Dermis blood vessel endothelial cell (primary cell): ENCODE measurements at regions not wholly inside any gene's neighbourhood (a gene's known extent, or its start where the extent isn't known, plus 50 kb on each side); places are given as distances from the start of the nearest gene placed in this dataset.

Experiments used
- DNase-seq: peaks from one replicate; pipeline ENCODE4 v3.0.0; 2010

- peak; percentile 88 for DNase-seq
Observed at GRCh38 chr2:234550511-234551107, 53.7 kb upstream of the ARL4C start.

GRCh38 chr2:234550056-234550455, 53.2 kb upstream of the ARL4C start:
- DNase-seq, result no peak

- no peak for DNase-seq
Observed at GRCh38 chr2:234548695-234549420, 52.0 kb upstream of the ARL4C start.

GRCh38 chr2:234546770-234547169, 49.9 kb upstream of the ARL4C start:
- DNase-seq, result no peak
